SK-N-SH (cell line): ENCODE measurements at regions not wholly inside any gene's neighbourhood (a gene's known extent, or its start where the extent isn't known, plus 50 kb on each side); places are given as distances from the start of the nearest gene placed in this dataset.

Experiments
- CTCF ChIA-PET: fragments of 300-600, 350-600 bp; formaldehyde crosslinking; extraction: SDS; loops from one replicate; lab custom pipeline; 2021; lab: Yijun Ruan, JAX
- POLR2A ChIA-PET: fragments of 350-600 bp; sonication (Branson Sonifier 250); formaldehyde crosslinking; extraction: SDS; loops from one replicate; lab custom pipeline; 2020; ENCODE audit warnings: antibody characterized with exemption, inconsistent platforms; lab: Yijun Ruan, JAX
- DNase-seq: peaks from one replicate; pipeline ENCODE4 v3.0.0; 2012
- H2AFZ ChIP-seq: fragments of 200-600 bp; sonication (generic); 2 replicates; pipeline ENCODE4 v1.8.1; 2016; ENCODE audit warnings: antibody characterized with exemption, mild to moderate bottlenecking, low read depth
- H3F3A ChIP-seq: fragments of 200-600 bp; sonication (generic); replicated peaks from 2 replicates; pipeline ENCODE3; 2016; ENCODE audit warnings: antibody characterized with exemption, mild to moderate bottlenecking; ENCODE audit not compliant: insufficient read depth
- H3K27ac ChIP-seq, 2 experiments: fragments of 200-500 bp in 1 of 2; fragments of 200-600 bp in 1 of 2; sonication (Bioruptor generic) in 1 of 2; sonication (generic), shearing (Covaris generic) in 1 of 2; 2 replicates each; pipeline versions ENCODE4 v1.5.1 to v1.6.1; 2014 to 2016; ENCODE audit warnings: low read depth in 2 of 2, inconsistent platforms in 1 of 2, low read length in 1 of 2, mild to moderate bottlenecking in 1 of 2, mixed read lengths in 1 of 2
- H3K27me3 ChIP-seq: fragments of 200-600 bp; sonication (generic), shearing (Covaris generic); 2 replicates; pipeline ENCODE4 v1.6.1; 2016; ENCODE audit warnings: mixed run types; ENCODE audit not compliant: insufficient read depth
- H3K36me3 ChIP-seq, 2 experiments: fragments of 200-500 bp in 1 of 2; fragments of 200-600 bp in 1 of 2; sonication (Bioruptor generic) in 1 of 2; sonication (generic) in 1 of 2; replicated peaks in 1 of 2; 2 replicates each; pipeline versions ENCODE3 to v1.5.1; 2014 to 2016; ENCODE audit warnings: low read length in 1 of 2, mild to moderate bottlenecking in 1 of 2; ENCODE audit not compliant: insufficient read depth in 2 of 2, control insufficient read depth in 1 of 2
- H3K4me1 ChIP-seq, 2 experiments: fragments of 200-500 bp in 1 of 2; fragments of 200-600 bp in 1 of 2; sonication (Bioruptor generic) in 1 of 2; sonication (generic), shearing (Covaris generic) in 1 of 2; 2 replicates each; pipeline versions ENCODE4 v1.5.1 to v1.6.1; 2014 to 2016; ENCODE audit warnings: low read depth in 1 of 2, low read length in 1 of 2, mixed run types in 1 of 2; ENCODE audit not compliant: insufficient read depth in 2 of 2, control insufficient read depth in 1 of 2
- H3K4me2 ChIP-seq: fragments of 200-600 bp; sonication (generic), shearing (Covaris generic); 2 replicates; pipeline ENCODE4 v1.6.1; 2017; ENCODE audit warnings: mixed run types
- H3K4me3 ChIP-seq, 2 experiments: fragments of 200-500 bp in 1 of 2; fragments of 200-600 bp in 1 of 2; sonication (Bioruptor generic) in 1 of 2; sonication (generic), shearing (Covaris generic) in 1 of 2; 2 replicates each; pipeline versions ENCODE4 v1.5.1 to v1.8.1; 2014 to 2016; ENCODE audit warnings: low read depth in 2 of 2, inconsistent platforms in 1 of 2, low read length in 1 of 2, mild to moderate bottlenecking in 1 of 2, mixed read lengths in 1 of 2, moderate library complexity in 1 of 2
- H3K79me2 ChIP-seq: fragments of 200-600 bp; sonication (generic); 2 replicates; pipeline ENCODE4 v1.8.1; 2017; ENCODE audit warnings: mild to moderate bottlenecking; ENCODE audit not compliant: insufficient read depth
- H3K9ac ChIP-seq: fragments of 200-600 bp; sonication (generic); 2 replicates; pipeline ENCODE4 v1.6.1; 2017; ENCODE audit warnings: mixed run types
- H3K9me2 ChIP-seq: fragments of 200-600 bp; sonication (generic); 2 replicates; pipeline ENCODE4 v1.6.1; 2017; ENCODE audit warnings: mixed run types
- H3K9me3 ChIP-seq: fragments of 200-600 bp; sonication (generic); 2 replicates; pipeline ENCODE4 v1.6.1; 2017; ENCODE audit warnings: mixed run types, mild to moderate bottlenecking, moderate library complexity
- H4K20me1 ChIP-seq: fragments of 200-600 bp; sonication (generic); 2 replicates; pipeline ENCODE4 v1.6.1; 2017; ENCODE audit warnings: mild to moderate bottlenecking, mixed run types; ENCODE audit not compliant: insufficient read depth
- CTCF ChIP-seq: fragments of 200-600 bp; sonication (generic); IDR thresholded peaks from 2 replicates; pipeline ENCODE4 v1.6.1; 2017; ENCODE audit warnings: antibody characterized with exemption, mild to moderate bottlenecking, moderate library complexity
- EP300 ChIP-seq, 2 experiments: IDR thresholded peaks; 2 replicates each; pipeline versions ENCODE4 v1.4.0 to v1.6.1; 2012; ENCODE audit warnings: borderline replicate concordance in 1 of 2, low read depth in 1 of 2, low read length in 1 of 2
- FOSL2 ChIP-seq: IDR thresholded peaks from 2 replicates; pipeline ENCODE4 v1.4.0; 2012; ENCODE audit warnings: low read depth, mild to moderate bottlenecking, moderate library complexity, borderline replicate concordance
- GABPA ChIP-seq: IDR thresholded peaks from 2 replicates; pipeline ENCODE4 v1.4.0; 2012; ENCODE audit warnings: low read depth, mild to moderate bottlenecking
- GATA2 ChIP-seq: sonication (generic); formaldehyde crosslinking; IDR thresholded peaks from 2 replicates; pipeline ENCODE4 v1.5.0; 2020; ENCODE audit warnings: mild to moderate bottlenecking, missing genetic modification reagents
- JUND ChIP-seq: IDR thresholded peaks from 2 replicates; pipeline ENCODE4 v1.4.0; 2012
- NFIC ChIP-seq: IDR thresholded peaks from 2 replicates; pipeline ENCODE4 v1.4.0; 2012; ENCODE audit warnings: borderline replicate concordance
- POLR2AphosphoS5 ChIP-seq: IDR thresholded peaks from 2 replicates; pipeline ENCODE4 v1.6.1; 2012; ENCODE audit warnings: low read depth, low read length
- RXRA ChIP-seq: IDR thresholded peaks from 2 replicates; pipeline ENCODE4 v1.4.0; 2012; ENCODE audit warnings: low read depth, mild to moderate bottlenecking, borderline replicate concordance
- TCF12 ChIP-seq: IDR thresholded peaks from 2 replicates; pipeline ENCODE4 v1.4.0; 2012
- TEAD4 ChIP-seq: IDR thresholded peaks from 2 replicates; pipeline ENCODE4 v1.4.0; 2012; ENCODE audit warnings: mild to moderate bottlenecking, borderline replicate concordance; ENCODE audit not compliant: insufficient read depth
- USF1 ChIP-seq: IDR thresholded peaks from 2 replicates; pipeline ENCODE4 v1.4.0; 2012; ENCODE audit warnings: low read depth, borderline replicate concordance
- YY1 ChIP-seq: IDR thresholded peaks from 2 replicates; pipeline ENCODE4 v1.4.0; 2012; ENCODE audit warnings: low read depth, mild to moderate bottlenecking
- ZBTB33 ChIP-seq: IDR thresholded peaks from 2 replicates; pipeline ENCODE4 v1.4.0; 2012; ENCODE audit warnings: low read depth, borderline replicate concordance
- WGBS: methylation state at CpG from one replicate; pipeline ENCODE4 v1.1.6; 2017; ENCODE audit warnings: low lambda C conversion rate; 5-methylcytosine and 5-hydroxymethylcytosine counted together
- TF ChIP-seq, protein P1 (sequence below): IDR thresholded peaks from 2 replicates; pipeline ENCODE4 v1.4.0; 2012; ENCODE audit warnings: low read depth

GRCh38 chr2:18976168-18976961 lies 382.1 kb downstream of the OSR1 start:
- CTCF ChIA-PET: no interaction called here
- H3K27me3 ChIP-seq: no peaks in the 10 kb centered on the region
- H3K36me3 ChIP-seq: no peaks in the 10 kb centered on the region
- no peak overlapping the region for H3K4me3 ChIP-seq
- no peaks in the 10 kb centered on the region for H3K79me2 ChIP-seq
- peak overlapping the region; percentile 53 to 77; a peak in 3 of 4 replicates for H3K27ac ChIP-seq
- H3K4me1 ChIP-seq: peaks cover 4 to 16% of the 10 kb centered on the region in 2 experiments
- no peaks in the 10 kb centered on the region for H3K9me3 ChIP-seq
- POLR2A ChIA-PET: no interaction called here
- peak; percentile 44; the same call in 1 of the 2 replicates for TF ChIP-seq TEAD4
- TF ChIP-seq ZBTB33: no peak
- TF ChIP-seq EP300 (IDR thresholded peaks at IDR 0.05; ENCODE audit: borderline replicate concordance in 1 of 2, low read depth in 1 of 2, low read length in 1 of 2): peak in 1 of 2 experiments; percentile 54; a peak in 1 of 4 replicates
- peak; percentile 51; the same call in 1 of the 2 replicates for TF ChIP-seq FOSL2
- no peak for TF ChIP-seq GATA2 (CRISPR knock-in tag)
- peak; percentile 37; the same call in 1 of the 2 replicates for TF ChIP-seq GABPA
- TF ChIP-seq YY1: peak; percentile 33; the same call in 1 of the 2 replicates
- TF ChIP-seq TCF12: peak; percentile 46; the same call in 1 of the 2 replicates
- TF ChIP-seq, protein P1, sequence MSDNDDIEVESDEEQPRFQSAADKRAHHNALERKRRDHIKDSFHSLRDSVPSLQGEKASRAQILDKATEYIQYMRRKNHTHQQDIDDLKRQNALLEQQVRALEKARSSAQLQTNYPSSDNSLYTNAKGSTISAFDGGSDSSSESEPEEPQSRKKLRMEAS: peak; percentile 33; the same call in 1 of the 2 replicates
- TF ChIP-seq JUND: peak; percentile 40; the same call in 1 of the 2 replicates
- no peak for TF ChIP-seq CTCF
- peak; percentile 11; the same call in 1 of the 2 replicates for TF ChIP-seq POLR2AphosphoS5
- TF ChIP-seq NFIC: peak; percentile 30; the same call in 1 of the 2 replicates
- TF ChIP-seq USF1: no peak
- peak; percentile 23; the same call in 1 of the 2 replicates for TF ChIP-seq RXRA
- 61% methylated on average over 14 of the region's 14 CpGs for WGBS
- H3F3A ChIP-seq: peaks cover 15% of the 10 kb centered on the region
- no peaks in the 10 kb centered on the region for H3K9me2 ChIP-seq
- peak overlapping the region; percentile 43 for H3K4me2 ChIP-seq
- peak overlapping the region; percentile 57; the same call in 1 of the 2 replicates for H2AFZ ChIP-seq
- DNase-seq: no peak
- no peaks in the 10 kb centered on the region for H4K20me1 ChIP-seq
- H3K9ac ChIP-seq: peak overlapping the region; percentile 32; the same call in 1 of the 2 replicates
